ENCODE measurements at regions not wholly inside any gene's neighbourhood (a gene's known extent, or its start where the extent isn't known, plus 50 kb on each side); places are given as distances from the start of the nearest gene placed in this dataset.

DNA sequence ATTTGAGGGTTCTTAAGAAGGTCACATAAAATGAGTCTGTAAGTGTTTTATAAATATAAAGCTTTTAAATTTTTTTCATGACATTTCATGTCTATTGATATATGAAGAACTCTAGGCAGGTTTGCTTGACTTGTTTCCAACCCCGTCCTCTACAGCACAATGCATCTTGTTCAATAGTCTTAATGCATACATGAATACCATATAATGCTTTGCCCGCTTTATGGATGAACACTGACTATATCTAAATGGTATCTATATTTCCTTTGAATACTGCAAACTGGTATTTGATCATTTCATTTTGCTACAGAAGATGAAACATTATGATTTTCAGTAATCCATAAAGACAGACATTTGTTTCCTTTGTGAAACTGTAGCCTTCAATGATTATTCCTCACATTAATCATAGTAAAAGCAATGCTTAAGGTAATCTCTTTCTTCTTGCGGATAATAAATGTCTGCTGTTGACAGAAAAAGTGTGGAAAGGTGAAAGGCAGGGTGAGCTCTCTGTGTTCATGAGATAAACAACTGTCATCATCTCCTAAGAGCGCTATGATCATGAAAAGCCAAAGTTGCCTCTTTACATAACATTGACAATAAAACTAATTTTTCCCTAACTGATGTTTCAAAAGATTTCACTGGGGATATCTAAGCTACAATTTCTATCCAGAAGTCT, 645.1 kb downstream of the CDH8 start:
- TF ChIP-seq, protein P1, sequence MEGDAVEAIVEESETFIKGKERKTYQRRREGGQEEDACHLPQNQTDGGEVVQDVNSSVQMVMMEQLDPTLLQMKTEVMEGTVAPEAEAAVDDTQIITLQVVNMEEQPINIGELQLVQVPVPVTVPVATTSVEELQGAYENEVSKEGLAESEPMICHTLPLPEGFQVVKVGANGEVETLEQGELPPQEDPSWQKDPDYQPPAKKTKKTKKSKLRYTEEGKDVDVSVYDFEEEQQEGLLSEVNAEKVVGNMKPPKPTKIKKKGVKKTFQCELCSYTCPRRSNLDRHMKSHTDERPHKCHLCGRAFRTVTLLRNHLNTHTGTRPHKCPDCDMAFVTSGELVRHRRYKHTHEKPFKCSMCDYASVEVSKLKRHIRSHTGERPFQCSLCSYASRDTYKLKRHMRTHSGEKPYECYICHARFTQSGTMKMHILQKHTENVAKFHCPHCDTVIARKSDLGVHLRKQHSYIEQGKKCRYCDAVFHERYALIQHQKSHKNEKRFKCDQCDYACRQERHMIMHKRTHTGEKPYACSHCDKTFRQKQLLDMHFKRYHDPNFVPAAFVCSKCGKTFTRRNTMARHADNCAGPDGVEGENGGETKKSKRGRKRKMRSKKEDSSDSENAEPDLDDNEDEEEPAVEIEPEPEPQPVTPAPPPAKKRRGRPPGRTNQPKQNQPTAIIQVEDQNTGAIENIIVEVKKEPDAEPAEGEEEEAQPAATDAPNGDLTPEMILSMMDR (IDR thresholded peaks at IDR 0.05; ENCODE audit: poor library complexity, severe bottlenecking) = no peak
- TF ChIP-seq EZH2 (IDR thresholded peaks at IDR 0.05; ENCODE audit: borderline replicate concordance, insufficient read depth, low read length, poor library complexity, severe bottlenecking) (no peak), POLR2AphosphoS5 (IDR thresholded peaks at IDR 0.05) (peak; percentile 37), EP300 (conservative IDR thresholded peaks at IDR 0.05; ENCODE audit: poor library complexity, severe bottlenecking) (peak; percentile 15), RAD21 (conservative IDR thresholded peaks at IDR 0.05) (no peak)
- TF ChIP-seq, protein P2, sequence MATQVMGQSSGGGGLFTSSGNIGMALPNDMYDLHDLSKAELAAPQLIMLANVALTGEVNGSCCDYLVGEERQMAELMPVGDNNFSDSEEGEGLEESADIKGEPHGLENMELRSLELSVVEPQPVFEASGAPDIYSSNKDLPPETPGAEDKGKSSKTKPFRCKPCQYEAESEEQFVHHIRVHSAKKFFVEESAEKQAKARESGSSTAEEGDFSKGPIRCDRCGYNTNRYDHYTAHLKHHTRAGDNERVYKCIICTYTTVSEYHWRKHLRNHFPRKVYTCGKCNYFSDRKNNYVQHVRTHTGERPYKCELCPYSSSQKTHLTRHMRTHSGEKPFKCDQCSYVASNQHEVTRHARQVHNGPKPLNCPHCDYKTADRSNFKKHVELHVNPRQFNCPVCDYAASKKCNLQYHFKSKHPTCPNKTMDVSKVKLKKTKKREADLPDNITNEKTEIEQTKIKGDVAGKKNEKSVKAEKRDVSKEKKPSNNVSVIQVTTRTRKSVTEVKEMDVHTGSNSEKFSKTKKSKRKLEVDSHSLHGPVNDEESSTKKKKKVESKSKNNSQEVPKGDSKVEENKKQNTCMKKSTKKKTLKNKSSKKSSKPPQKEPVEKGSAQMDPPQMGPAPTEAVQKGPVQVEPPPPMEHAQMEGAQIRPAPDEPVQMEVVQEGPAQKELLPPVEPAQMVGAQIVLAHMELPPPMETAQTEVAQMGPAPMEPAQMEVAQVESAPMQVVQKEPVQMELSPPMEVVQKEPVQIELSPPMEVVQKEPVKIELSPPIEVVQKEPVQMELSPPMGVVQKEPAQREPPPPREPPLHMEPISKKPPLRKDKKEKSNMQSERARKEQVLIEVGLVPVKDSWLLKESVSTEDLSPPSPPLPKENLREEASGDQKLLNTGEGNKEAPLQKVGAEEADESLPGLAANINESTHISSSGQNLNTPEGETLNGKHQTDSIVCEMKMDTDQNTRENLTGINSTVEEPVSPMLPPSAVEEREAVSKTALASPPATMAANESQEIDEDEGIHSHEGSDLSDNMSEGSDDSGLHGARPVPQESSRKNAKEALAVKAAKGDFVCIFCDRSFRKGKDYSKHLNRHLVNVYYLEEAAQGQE (IDR thresholded peaks at IDR 0.05; ENCODE audit: borderline replicate concordance) = no peak

All from neural cell (in vitro differentiated cells).